SK-N-SH (cell line): ENCODE measurements at regions not wholly inside any gene's neighbourhood (a gene's known extent, or its start where the extent isn't known, plus 50 kb on each side); places are given as distances from the start of the nearest gene placed in this dataset.

Experiments used
- EP300 ChIP-seq, 2 experiments: IDR thresholded peaks; 2 replicates each; pipeline versions ENCODE4 v1.4.0 to v1.6.1; 2012; ENCODE audit warnings: borderline replicate concordance in 1 of 2, low read depth in 1 of 2, low read length in 1 of 2
- FOXM1 ChIP-seq: IDR thresholded peaks from 2 replicates; pipeline ENCODE4 v1.4.0; 2012; ENCODE audit warnings: low read depth, mild to moderate bottlenecking
- JUND ChIP-seq: IDR thresholded peaks from 2 replicates; pipeline ENCODE4 v1.4.0; 2012
- MEF2A ChIP-seq: IDR thresholded peaks from 2 replicates; pipeline ENCODE4 v1.4.0; 2012; ENCODE audit warnings: low read depth, borderline replicate concordance
- MXI1 ChIP-seq: IDR thresholded peaks from 2 replicates; pipeline ENCODE4 v1.6.1; 2012; ENCODE audit warnings: mild to moderate bottlenecking, low read depth, low read length, improper control_type of control experiment
- NFIC ChIP-seq: IDR thresholded peaks from 2 replicates; pipeline ENCODE4 v1.4.0; 2012; ENCODE audit warnings: borderline replicate concordance
- YY1 ChIP-seq: IDR thresholded peaks from 2 replicates; pipeline ENCODE4 v1.4.0; 2012; ENCODE audit warnings: low read depth, mild to moderate bottlenecking
- TF ChIP-seq, protein P1 (sequence below): IDR thresholded peaks from 2 replicates; pipeline ENCODE4 v1.4.0; 2012; ENCODE audit warnings: low read depth
- TF ChIP-seq, protein P2 (sequence below): fragments of 200-600 bp; sonication (generic); IDR thresholded peaks from 2 replicates; pipeline ENCODE4 v1.6.1; 2017; ENCODE audit warnings: antibody characterized with exemption, mild to moderate bottlenecking, moderate library complexity

GRCh38 chr21:24428591-24429199 is 1178.6 kb downstream of the MRPL39 start:
- TF ChIP-seq, protein P1, sequence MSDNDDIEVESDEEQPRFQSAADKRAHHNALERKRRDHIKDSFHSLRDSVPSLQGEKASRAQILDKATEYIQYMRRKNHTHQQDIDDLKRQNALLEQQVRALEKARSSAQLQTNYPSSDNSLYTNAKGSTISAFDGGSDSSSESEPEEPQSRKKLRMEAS, result no peak
- TF ChIP-seq, protein P2, sequence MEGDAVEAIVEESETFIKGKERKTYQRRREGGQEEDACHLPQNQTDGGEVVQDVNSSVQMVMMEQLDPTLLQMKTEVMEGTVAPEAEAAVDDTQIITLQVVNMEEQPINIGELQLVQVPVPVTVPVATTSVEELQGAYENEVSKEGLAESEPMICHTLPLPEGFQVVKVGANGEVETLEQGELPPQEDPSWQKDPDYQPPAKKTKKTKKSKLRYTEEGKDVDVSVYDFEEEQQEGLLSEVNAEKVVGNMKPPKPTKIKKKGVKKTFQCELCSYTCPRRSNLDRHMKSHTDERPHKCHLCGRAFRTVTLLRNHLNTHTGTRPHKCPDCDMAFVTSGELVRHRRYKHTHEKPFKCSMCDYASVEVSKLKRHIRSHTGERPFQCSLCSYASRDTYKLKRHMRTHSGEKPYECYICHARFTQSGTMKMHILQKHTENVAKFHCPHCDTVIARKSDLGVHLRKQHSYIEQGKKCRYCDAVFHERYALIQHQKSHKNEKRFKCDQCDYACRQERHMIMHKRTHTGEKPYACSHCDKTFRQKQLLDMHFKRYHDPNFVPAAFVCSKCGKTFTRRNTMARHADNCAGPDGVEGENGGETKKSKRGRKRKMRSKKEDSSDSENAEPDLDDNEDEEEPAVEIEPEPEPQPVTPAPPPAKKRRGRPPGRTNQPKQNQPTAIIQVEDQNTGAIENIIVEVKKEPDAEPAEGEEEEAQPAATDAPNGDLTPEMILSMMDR, result no peak
- TF ChIP-seq FOXM1 (no peak), MXI1 (no peak), JUND (no peak), YY1 (no peak), NFIC (no peak), MEF2A (no peak), EP300 (IDR thresholded peaks at IDR 0.05; ENCODE audit: borderline replicate concordance in 1 of 2, low read depth in 1 of 2, low read length in 1 of 2) (no peak)
